ENCODE measurements at regions not wholly inside any gene's neighbourhood (a gene's known extent, or its start where the extent isn't known, plus 50 kb on each side); places are given as distances from the start of the nearest gene placed in this dataset.

DNA sequence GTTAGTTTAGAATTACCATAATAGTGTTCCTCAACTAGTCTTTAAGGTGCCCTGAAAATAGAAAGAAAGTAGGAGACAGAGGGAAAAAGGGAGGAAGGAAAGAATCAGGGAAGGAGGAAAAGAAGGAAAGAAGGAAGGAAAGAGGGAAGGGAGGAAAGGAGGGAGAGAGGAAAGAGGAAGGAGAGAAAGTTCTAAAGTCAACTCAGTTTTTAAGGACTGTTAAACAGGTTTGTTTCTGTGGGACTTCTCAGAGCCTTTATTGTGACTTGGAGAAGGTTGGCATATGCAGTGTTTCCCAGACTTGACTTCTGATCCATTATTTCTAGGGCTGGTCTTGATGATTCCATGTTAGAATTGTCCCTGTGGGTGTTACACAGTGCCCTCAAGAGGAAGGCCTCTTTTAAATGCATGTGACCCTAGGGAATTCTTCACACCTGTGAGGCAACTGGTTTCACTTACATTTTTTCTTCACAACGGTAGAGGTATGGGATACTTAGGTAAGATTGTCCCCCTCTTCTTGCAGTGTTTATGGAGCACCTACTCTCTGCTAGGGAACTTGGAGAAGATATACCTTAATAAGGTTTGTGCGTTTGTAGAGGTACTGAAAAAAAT lies 132.7 kb upstream of the GMDS start:
- no CpG with 5 or more reads among the region's 2 CpGs for whole genome bisulfite sequencing (ENCODE audit: insufficient coverage)
- DNase-seq = no peak
- no peaks in the 10 kb centered on the region for H3K9me3 ChIP-seq (ENCODE audit: control extremely low read depth in 1 of 5, control insufficient read depth in 4 of 5, insufficient read depth in 2 of 5, low read depth in 1 of 5, low read length in 4 of 5)
- CTCF ChIA-PET = no interaction called here
- no peak overlapping the region for H3K27ac ChIP-seq (ENCODE audit: insufficient read depth in 1 of 2, low read depth in 1 of 2, low read length in 2 of 2, poor library complexity in 1 of 2, severe bottlenecking in 2 of 2)
- no peaks in the 10 kb centered on the region for H3K27me3 ChIP-seq (replicated peaks in 2 of 5; ENCODE audit: control insufficient read depth in 4 of 5, insufficient read depth in 5 of 5, low read length in 4 of 5)
- no peaks in the 10 kb centered on the region for H3K4me1 ChIP-seq (ENCODE audit: control extremely low read depth in 1 of 4, control insufficient read depth in 4 of 4, insufficient read depth in 4 of 4, low read length in 3 of 4)
- H3K4me3 ChIP-seq (ENCODE audit: control insufficient read depth in 1 of 7, extremely low read depth in 1 of 7, insufficient read depth in 4 of 7, low read depth in 2 of 7, low read length in 6 of 7) = no peak overlapping the region
- no peaks in the 10 kb centered on the region for H3K36me3 ChIP-seq (ENCODE audit: control insufficient read depth in 4 of 4, insufficient read depth in 4 of 4, low read length in 3 of 4)
- POLR2A ChIA-PET = no interaction called here

DNA sequence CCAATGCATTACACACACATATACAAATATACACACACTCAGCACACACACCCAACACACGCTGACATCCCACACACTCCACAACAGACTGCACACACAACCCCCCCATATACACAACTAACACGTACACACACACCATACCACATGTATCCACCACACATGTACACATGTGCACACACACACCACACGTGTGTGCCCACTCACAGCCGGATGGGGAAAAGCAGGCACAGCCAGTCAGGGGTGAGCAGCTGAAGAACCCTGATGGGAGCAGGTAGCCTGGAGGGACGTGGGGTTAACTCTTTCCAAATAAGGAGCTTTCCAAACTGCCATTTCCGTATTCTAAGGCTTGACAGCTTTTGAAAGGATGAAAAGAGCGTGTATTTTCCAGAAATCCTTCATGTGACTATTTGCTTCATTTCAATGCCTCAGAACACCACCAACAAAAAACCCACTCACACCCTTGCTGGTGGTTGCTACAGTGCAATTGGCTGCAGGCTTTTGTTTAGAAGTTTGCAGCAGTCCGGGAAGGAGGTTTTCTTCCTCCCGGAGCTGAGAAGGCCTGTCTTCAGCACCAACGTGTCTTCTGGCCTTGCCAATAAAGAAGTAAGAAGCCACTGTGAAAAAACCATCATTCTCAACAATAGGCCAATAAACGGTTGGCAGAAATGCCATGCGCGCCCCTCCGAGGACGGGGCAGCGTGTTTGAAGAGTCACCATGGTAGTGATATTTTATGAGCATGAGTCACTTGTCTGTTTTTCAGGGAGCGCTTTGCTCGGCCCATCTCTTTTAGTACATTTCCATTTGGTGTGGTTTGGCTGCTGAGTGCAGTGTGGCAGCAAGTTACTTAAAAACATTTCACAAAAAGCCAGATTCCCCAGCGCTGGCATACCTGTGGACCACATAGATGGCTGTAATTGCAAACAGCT lies 131.3 kb upstream of the GMDS start:
- Histone ChIP-seq H3K9me3 (ENCODE audit: control extremely low read depth in 1 of 5, control insufficient read depth in 4 of 5, insufficient read depth in 2 of 5, low read depth in 1 of 5, low read length in 4 of 5) (no peaks in the 10 kb centered on the region), H3K4me3 (ENCODE audit: control insufficient read depth in 1 of 7, extremely low read depth in 1 of 7, insufficient read depth in 4 of 7, low read depth in 2 of 7, low read length in 6 of 7) (no peak overlapping the region), H3K36me3 (ENCODE audit: control insufficient read depth in 4 of 4, insufficient read depth in 4 of 4, low read length in 3 of 4) (no peaks in the 10 kb centered on the region), H3K4me1 (ENCODE audit: control extremely low read depth in 1 of 4, control insufficient read depth in 4 of 4, insufficient read depth in 4 of 4, low read length in 3 of 4) (no peaks in the 10 kb centered on the region), H3K27me3 (replicated peaks in 2 of 5; ENCODE audit: control insufficient read depth in 4 of 5, insufficient read depth in 5 of 5, low read length in 4 of 5) (no peaks in the 10 kb centered on the region), H3K27ac (ENCODE audit: insufficient read depth in 1 of 2, low read depth in 1 of 2, low read length in 2 of 2, poor library complexity in 1 of 2, severe bottlenecking in 2 of 2) (no peak overlapping the region)
- WGBS (ENCODE audit: insufficient coverage) = 99% methylated on average over 10 of the region's 19 CpGs
- CTCF ChIA-PET = no interaction called here
- DNase-seq = no peak
- POLR2A ChIA-PET = no interaction called here

DNA sequence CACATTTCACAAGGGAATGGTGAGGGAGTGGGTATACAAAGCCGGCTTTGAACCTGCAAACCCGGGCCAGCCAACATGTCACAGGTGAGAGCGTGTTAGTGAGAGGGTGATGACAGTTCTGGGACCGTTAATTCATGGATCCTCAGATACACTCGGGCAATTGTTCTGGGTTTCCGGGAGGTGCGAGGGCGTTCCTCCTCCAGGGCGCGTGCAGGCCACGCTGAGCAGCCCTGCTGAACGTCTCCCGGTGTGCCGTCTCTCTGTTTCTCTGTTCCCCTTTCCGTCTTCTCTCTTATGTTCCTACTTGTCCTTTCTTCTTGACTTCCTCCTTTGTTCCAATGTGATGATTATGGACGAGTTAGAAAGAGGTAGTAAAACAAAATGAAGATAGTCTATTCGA lies 130.0 kb upstream of the GMDS start:
- H3K9me3 ChIP-seq (ENCODE audit: control extremely low read depth in 1 of 5, control insufficient read depth in 4 of 5, insufficient read depth in 2 of 5, low read depth in 1 of 5, low read length in 4 of 5) = no peaks in the 10 kb centered on the region
- POLR2A ChIA-PET = no interaction called here
- CTCF ChIA-PET = no interaction called here
- H3K36me3 ChIP-seq (ENCODE audit: control insufficient read depth in 4 of 4, insufficient read depth in 4 of 4, low read length in 3 of 4) = no peaks in the 10 kb centered on the region
- no peaks in the 10 kb centered on the region for H3K27me3 ChIP-seq (replicated peaks in 2 of 5; ENCODE audit: control insufficient read depth in 4 of 5, insufficient read depth in 5 of 5, low read length in 4 of 5)
- H3K4me1 ChIP-seq (ENCODE audit: control extremely low read depth in 1 of 4, control insufficient read depth in 4 of 4, insufficient read depth in 4 of 4, low read length in 3 of 4) = no peaks in the 10 kb centered on the region
- no peak for DNase-seq
- WGBS (ENCODE audit: insufficient coverage) = over 99% methylated on average over 9 of the region's 17 CpGs
- H3K27ac ChIP-seq (ENCODE audit: insufficient read depth in 1 of 2, low read depth in 1 of 2, low read length in 2 of 2, poor library complexity in 1 of 2, severe bottlenecking in 2 of 2) = no peak overlapping the region
- H3K4me3 ChIP-seq (ENCODE audit: control insufficient read depth in 1 of 7, extremely low read depth in 1 of 7, insufficient read depth in 4 of 7, low read depth in 2 of 7, low read length in 6 of 7) = no peak overlapping the region

DNA sequence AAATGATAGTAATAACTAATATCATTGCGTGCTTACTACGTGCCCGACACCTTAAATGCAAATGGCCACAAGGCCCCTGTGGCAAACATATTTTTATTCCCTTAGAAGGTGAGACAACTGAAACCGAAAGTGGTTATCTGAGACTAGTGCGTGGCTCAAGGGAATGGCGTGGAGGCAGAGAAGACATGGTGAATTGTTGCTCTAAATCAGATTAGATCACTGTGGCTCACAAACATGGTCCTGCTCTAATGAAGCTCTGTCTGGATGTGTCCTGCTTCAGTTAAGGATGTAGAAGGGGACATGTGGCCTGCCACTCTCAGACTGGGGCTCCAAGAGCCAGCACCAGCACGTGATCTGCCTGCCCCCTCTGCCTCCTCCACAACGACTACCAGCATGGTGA lies 124.2 kb upstream of the GMDS start:
- Histone ChIP-seq H3K9me3 (ENCODE audit: control extremely low read depth in 1 of 5, control insufficient read depth in 4 of 5, insufficient read depth in 2 of 5, low read depth in 1 of 5, low read length in 4 of 5) (no peaks in the 10 kb centered on the region), H3K36me3 (ENCODE audit: control insufficient read depth in 4 of 4, insufficient read depth in 4 of 4, low read length in 3 of 4) (no peaks in the 10 kb centered on the region), H3K27ac (ENCODE audit: insufficient read depth in 1 of 2, low read depth in 1 of 2, low read length in 2 of 2, poor library complexity in 1 of 2, severe bottlenecking in 2 of 2) (no peak overlapping the region), H3K4me3 (ENCODE audit: control insufficient read depth in 1 of 7, extremely low read depth in 1 of 7, insufficient read depth in 4 of 7, low read depth in 2 of 7, low read length in 6 of 7) (no peak overlapping the region), H3K4me1 (ENCODE audit: control extremely low read depth in 1 of 4, control insufficient read depth in 4 of 4, insufficient read depth in 4 of 4, low read length in 3 of 4) (no peaks in the 10 kb centered on the region), H3K27me3 (replicated peaks in 2 of 5; ENCODE audit: control insufficient read depth in 4 of 5, insufficient read depth in 5 of 5, low read length in 4 of 5) (no peaks in the 10 kb centered on the region)
- 100% methylated on average over 6 of the region's 8 CpGs for WGBS (ENCODE audit: insufficient coverage)
- DNase-seq = no peak
- ChIA-PET CTCF (no interaction called here), POLR2A (no interaction called here)

DNA sequence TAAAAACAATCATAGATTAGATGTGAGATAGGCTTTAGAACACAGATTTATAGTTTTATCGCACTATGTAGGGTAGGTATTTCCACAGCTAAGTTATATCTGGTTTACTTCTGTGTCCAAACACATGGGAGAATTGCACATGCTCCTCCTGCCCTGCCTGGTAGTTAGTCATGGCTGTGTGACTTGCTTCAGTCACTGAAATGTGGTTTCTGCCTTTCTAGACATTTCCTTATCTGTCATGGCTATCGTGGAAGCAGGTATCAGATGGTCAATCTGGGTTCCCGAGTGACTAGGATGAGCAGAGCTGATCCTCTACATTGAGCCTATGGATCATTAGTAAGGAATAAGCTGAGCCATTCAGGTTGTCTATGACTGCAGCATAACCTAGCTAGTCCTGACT lies 117.8 kb upstream of the GMDS start:
- no peaks in the 10 kb centered on the region for H3K27me3 ChIP-seq (replicated peaks in 2 of 5; ENCODE audit: control insufficient read depth in 4 of 5, insufficient read depth in 5 of 5, low read length in 4 of 5)
- H3K9me3 ChIP-seq (ENCODE audit: control extremely low read depth in 1 of 5, control insufficient read depth in 4 of 5, insufficient read depth in 2 of 5, low read depth in 1 of 5, low read length in 4 of 5) = no peaks in the 10 kb centered on the region
- no peak for DNase-seq
- WGBS (ENCODE audit: insufficient coverage) = 63% methylated on average over 3 of the region's 3 CpGs
- H3K4me1 ChIP-seq (ENCODE audit: control extremely low read depth in 1 of 4, control insufficient read depth in 4 of 4, insufficient read depth in 4 of 4, low read length in 3 of 4) = no peaks in the 10 kb centered on the region
- H3K27ac ChIP-seq (ENCODE audit: insufficient read depth in 1 of 2, low read depth in 1 of 2, low read length in 2 of 2, poor library complexity in 1 of 2, severe bottlenecking in 2 of 2) = no peak overlapping the region
- CTCF ChIA-PET = interaction anchor here (0.6 to 1.1 kb wide), 3 partner anchors 12 to 767 kb away, joined by 3 read pairs; no protein-coding TSS in a partner anchor
- H3K36me3 ChIP-seq (ENCODE audit: control insufficient read depth in 4 of 4, insufficient read depth in 4 of 4, low read length in 3 of 4) = peaks cover 0 to 13% (median 5%) of the 10 kb centered on the region in 4 experiments
- no peak overlapping the region for H3K4me3 ChIP-seq (ENCODE audit: control insufficient read depth in 1 of 7, extremely low read depth in 1 of 7, insufficient read depth in 4 of 7, low read depth in 2 of 7, low read length in 6 of 7)
- POLR2A ChIA-PET = interaction anchor here (0.6 kb wide), 1 partner anchor 82 kb away, joined by 4 read pairs; no protein-coding TSS in a partner anchor

DNA sequence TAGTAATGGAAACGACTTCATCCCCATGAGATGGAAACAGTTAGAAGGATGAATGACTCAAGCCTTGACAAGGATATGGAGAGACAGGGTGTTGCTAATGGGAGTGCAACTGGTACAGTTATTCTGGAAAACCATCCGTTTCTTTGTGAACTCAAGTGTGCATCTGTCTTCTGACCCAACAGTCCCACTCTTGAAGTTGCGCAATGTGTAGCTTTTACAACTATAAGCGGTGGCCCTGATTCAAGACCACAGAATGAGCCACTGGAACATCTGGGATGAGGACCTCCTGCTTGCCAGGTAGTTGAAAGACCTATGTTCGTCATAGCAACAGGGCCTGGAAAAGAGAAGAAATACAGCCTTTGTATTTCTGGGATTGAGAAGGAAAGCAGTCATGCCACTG lies 115.8 kb upstream of the GMDS start:
- Histone ChIP-seq H3K4me3 (ENCODE audit: control insufficient read depth in 1 of 7, extremely low read depth in 1 of 7, insufficient read depth in 4 of 7, low read depth in 2 of 7, low read length in 6 of 7) (no peak overlapping the region), H3K9me3 (ENCODE audit: control extremely low read depth in 1 of 5, control insufficient read depth in 4 of 5, insufficient read depth in 2 of 5, low read depth in 1 of 5, low read length in 4 of 5) (no peaks in the 10 kb centered on the region), H3K27ac (ENCODE audit: insufficient read depth in 1 of 2, low read depth in 1 of 2, low read length in 2 of 2, poor library complexity in 1 of 2, severe bottlenecking in 2 of 2) (no peak overlapping the region), H3K27me3 (replicated peaks in 2 of 5; ENCODE audit: control insufficient read depth in 4 of 5, insufficient read depth in 5 of 5, low read length in 4 of 5) (no peaks in the 10 kb centered on the region), H3K4me1 (ENCODE audit: control extremely low read depth in 1 of 4, control insufficient read depth in 4 of 4, insufficient read depth in 4 of 4, low read length in 3 of 4) (peaks cover 0 to 3% (median under 1%) of the 10 kb centered on the region in 4 experiments), H3K36me3 (ENCODE audit: control insufficient read depth in 4 of 4, insufficient read depth in 4 of 4, low read length in 3 of 4) (peaks cover 0 to 13% (median 5%) of the 10 kb centered on the region in 4 experiments)
- WGBS (ENCODE audit: insufficient coverage) = 100% methylated on average over 5 of the region's 5 CpGs
- ChIA-PET CTCF (no interaction called here), POLR2A (no interaction called here)
- no peak for DNase-seq

DNA sequence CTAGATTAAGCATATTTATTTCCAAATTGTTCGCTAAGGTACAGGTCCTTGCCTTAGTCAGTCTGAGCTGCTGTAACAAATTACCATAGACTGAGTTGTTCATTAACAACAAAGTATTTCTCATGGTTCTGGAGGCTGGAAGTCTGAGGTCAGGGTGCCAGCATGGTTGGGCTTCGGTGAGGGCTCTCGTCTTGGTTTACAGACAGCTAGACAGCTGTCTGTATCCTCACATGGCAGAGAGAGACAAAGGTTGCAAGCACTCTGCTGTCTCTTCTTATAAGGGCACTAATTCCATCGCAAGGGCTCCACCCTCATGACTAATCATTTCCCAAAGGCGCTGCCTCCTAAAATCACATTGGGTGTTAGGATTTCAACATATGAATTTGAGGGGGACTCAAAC lies 115.3 kb upstream of the GMDS start:
- 95% methylated on average over 2 of the region's 5 CpGs for WGBS (ENCODE audit: insufficient coverage)
- no peak overlapping the region for H3K27ac ChIP-seq (ENCODE audit: insufficient read depth in 1 of 2, low read depth in 1 of 2, low read length in 2 of 2, poor library complexity in 1 of 2, severe bottlenecking in 2 of 2)
- POLR2A ChIA-PET = no interaction called here
- H3K9me3 ChIP-seq (ENCODE audit: control extremely low read depth in 1 of 5, control insufficient read depth in 4 of 5, insufficient read depth in 2 of 5, low read depth in 1 of 5, low read length in 4 of 5) = no peaks in the 10 kb centered on the region
- H3K27me3 ChIP-seq (replicated peaks in 2 of 5; ENCODE audit: control insufficient read depth in 4 of 5, insufficient read depth in 5 of 5, low read length in 4 of 5) = no peaks in the 10 kb centered on the region
- H3K36me3 ChIP-seq (ENCODE audit: control insufficient read depth in 4 of 4, insufficient read depth in 4 of 4, low read length in 3 of 4) = peaks cover 0 to 13% (median 5%) of the 10 kb centered on the region in 4 experiments
- no peak for DNase-seq
- no peak overlapping the region for H3K4me3 ChIP-seq (ENCODE audit: control insufficient read depth in 1 of 7, extremely low read depth in 1 of 7, insufficient read depth in 4 of 7, low read depth in 2 of 7, low read length in 6 of 7)
- peaks cover 0 to 4% (median under 1%) of the 10 kb centered on the region in 4 experiments for H3K4me1 ChIP-seq (ENCODE audit: control extremely low read depth in 1 of 4, control insufficient read depth in 4 of 4, insufficient read depth in 4 of 4, low read length in 3 of 4)
- CTCF ChIA-PET = interaction anchor here (1.0 kb wide), 1 partner anchor 9 kb away, joined by 3 read pairs; no protein-coding TSS in a partner anchor
